Parathyroid adenoma (tissue), 2 donors: ENCODE measurements at regions not wholly inside any gene's neighbourhood (a gene's known extent, or its start where the extent isn't known, plus 50 kb on each side); places are given as distances from the start of the nearest gene placed in this dataset.

Experiments used
- H2AFZ ChIP-seq: fragments of 300-600 bp; sonication (generic); one replicate; pipeline ENCODE4 v1.7.0; 2017; ENCODE audit warnings: antibody characterized with exemption, mild to moderate bottlenecking
- H3K27ac ChIP-seq: fragments of 300-600 bp; sonication (generic); one replicate; pipeline ENCODE4 v1.7.0; 2017
- H3K27me3 ChIP-seq: fragments of 300-600 bp; sonication (generic); one replicate; pipeline ENCODE4 v1.7.0; 2017; ENCODE audit warnings: low read length; ENCODE audit not compliant: control insufficient read depth, insufficient read depth
- H3K36me3 ChIP-seq: fragments of 300-600 bp; sonication (generic); one replicate; pipeline ENCODE4 v1.7.0; 2017; ENCODE audit warnings: low read length; ENCODE audit not compliant: control insufficient read depth, insufficient read depth
- H3K4me1 ChIP-seq: fragments of 300-600 bp; sonication (generic); one replicate; pipeline ENCODE4 v1.7.0; 2017; ENCODE audit warnings: control low read depth
- H3K4me2 ChIP-seq: fragments of 300-600 bp; sonication (generic); one replicate; pipeline ENCODE4 v1.7.0; 2017; ENCODE audit warnings: low read length
- H3K4me3 ChIP-seq: fragments of 300-600 bp; sonication (generic); one replicate; pipeline ENCODE4 v1.7.0; 2017; ENCODE audit warnings: low read depth, low read length
- H3K79me2 ChIP-seq: fragments of 300-600 bp; sonication (generic); one replicate; pipeline ENCODE4 v1.7.0; 2017; ENCODE audit warnings: control low read depth
- H3K9ac ChIP-seq: fragments of 300-600 bp; sonication (generic); one replicate; pipeline ENCODE4 v1.7.0; 2017; ENCODE audit warnings: mild to moderate bottlenecking
- H3K9me3 ChIP-seq: fragments of 300-600 bp; sonication (generic); one replicate; pipeline ENCODE4 v1.7.0; 2017; ENCODE audit warnings: low read length; ENCODE audit not compliant: control insufficient read depth
- TF ChIP-seq, protein P1 (sequence below): fragments of 300-600 bp; sonication (generic); IDR thresholded peaks from one replicate; pipeline ENCODE4 v1.7.0; 2017; ENCODE audit warnings: antibody characterized with exemption, mild to moderate bottlenecking
- donor health status: primary hyperparathyroidism.

DNA sequence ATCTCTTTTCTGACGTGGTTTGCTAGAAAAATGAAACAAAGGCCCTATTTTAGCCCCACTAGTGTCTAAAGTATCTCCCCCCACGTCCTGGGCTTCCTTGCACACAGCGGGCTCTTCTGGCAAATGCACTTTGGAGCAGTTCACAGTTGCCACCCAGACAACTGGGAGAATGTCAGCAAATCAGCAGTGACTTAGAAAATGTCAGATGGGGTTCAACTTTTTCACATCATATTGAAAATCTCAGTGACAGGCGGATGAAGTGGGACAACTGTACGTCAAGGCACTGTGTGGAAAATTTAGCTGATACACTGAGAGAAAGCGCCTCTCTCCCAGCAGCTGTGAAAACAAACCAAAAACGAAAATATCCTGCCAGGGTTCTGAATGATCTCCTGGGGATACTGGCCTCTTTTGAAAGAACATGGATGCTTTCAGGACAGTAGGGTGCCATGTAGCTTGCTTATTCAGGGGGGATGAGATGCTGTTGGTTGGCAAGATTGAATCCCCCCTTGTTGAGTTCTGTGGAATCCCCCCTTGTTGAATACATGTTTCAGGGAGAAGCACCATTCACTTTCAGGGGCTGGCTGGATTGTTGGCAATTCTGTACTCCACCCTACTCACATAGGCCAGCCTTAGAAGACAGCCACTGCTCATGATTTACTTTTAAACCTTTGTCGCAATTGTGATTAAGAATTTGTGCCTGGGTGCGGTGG is 372.8 kb upstream of the CELF2 start:
- TF ChIP-seq, protein P1, sequence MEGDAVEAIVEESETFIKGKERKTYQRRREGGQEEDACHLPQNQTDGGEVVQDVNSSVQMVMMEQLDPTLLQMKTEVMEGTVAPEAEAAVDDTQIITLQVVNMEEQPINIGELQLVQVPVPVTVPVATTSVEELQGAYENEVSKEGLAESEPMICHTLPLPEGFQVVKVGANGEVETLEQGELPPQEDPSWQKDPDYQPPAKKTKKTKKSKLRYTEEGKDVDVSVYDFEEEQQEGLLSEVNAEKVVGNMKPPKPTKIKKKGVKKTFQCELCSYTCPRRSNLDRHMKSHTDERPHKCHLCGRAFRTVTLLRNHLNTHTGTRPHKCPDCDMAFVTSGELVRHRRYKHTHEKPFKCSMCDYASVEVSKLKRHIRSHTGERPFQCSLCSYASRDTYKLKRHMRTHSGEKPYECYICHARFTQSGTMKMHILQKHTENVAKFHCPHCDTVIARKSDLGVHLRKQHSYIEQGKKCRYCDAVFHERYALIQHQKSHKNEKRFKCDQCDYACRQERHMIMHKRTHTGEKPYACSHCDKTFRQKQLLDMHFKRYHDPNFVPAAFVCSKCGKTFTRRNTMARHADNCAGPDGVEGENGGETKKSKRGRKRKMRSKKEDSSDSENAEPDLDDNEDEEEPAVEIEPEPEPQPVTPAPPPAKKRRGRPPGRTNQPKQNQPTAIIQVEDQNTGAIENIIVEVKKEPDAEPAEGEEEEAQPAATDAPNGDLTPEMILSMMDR, result no peak
- no peaks in the 10 kb centered on the region for H3K79me2 ChIP-seq
- no peak overlapping the region for H2AFZ ChIP-seq
- no peaks in the 10 kb centered on the region for H3K36me3 ChIP-seq
- H3K27me3 ChIP-seq, result no peaks in the 10 kb centered on the region
- no peak overlapping the region for H3K4me3 ChIP-seq
- no peak overlapping the region for H3K27ac ChIP-seq
- H3K9ac ChIP-seq, result no peak overlapping the region
- H3K4me1 ChIP-seq, result no peaks in the 10 kb centered on the region
- H3K4me2 ChIP-seq, result no peak overlapping the region
- no peaks in the 10 kb centered on the region for H3K9me3 ChIP-seq

DNA sequence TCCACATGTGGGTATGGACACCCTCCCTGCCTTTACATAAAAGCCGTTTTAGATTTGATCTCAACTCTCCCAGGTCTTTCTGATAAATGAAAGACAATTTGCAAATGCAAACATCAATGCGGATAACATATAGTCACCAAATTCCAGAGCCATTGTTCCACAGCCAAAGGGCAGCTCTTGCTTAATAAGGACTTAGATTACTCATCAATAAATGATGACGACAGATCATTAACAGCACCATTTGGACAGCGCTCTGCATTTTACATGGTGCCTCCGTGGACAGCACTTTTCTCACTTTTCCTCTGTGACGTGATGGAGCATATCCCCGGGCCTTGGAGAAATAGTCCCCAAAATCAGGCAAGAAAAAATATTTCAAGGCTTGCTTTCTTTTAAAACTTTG is 370.3 kb upstream of the CELF2 start:
- Histone ChIP-seq H3K36me3 (no peaks in the 10 kb centered on the region), H3K4me1 (no peaks in the 10 kb centered on the region), H2AFZ (no peak overlapping the region), H3K9ac (no peak overlapping the region), H3K27me3 (no peaks in the 10 kb centered on the region), H3K4me3 (no peak overlapping the region), H3K4me2 (no peak overlapping the region), H3K27ac (no peak overlapping the region), H3K9me3 (no peaks in the 10 kb centered on the region), H3K79me2 (no peaks in the 10 kb centered on the region)
- TF ChIP-seq, protein P1, result no peak

DNA sequence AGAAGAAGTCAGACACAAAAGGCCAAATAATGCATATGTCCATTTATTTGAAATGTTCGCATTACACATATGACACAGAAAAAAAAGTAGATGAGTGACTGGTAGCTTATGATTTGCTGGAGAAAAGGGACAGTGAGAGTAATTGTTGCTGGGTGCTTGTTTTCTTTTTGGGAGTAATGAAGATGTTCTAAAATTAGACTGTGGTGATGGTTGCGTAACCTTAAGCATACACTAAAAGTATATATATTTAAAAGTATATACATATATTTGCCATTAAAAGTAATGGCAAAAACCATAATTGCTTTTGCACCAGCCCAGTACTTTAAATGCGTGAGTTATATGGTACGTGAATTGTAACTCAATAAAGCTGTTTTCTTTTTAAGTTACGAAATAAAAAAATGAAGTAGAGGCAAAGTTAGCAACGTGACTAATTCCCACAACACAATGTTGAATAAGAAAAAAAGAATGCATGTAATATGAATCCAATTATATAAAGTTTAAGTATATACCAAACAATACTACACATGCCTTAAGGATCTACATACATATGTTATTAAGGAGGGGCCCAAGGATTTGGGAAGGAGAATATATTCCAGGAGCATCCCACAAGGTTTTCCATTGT is 360.4 kb upstream of the CELF2 start:
- Histone ChIP-seq H2AFZ (no peak overlapping the region), H3K9ac (no peak overlapping the region), H3K9me3 (no peaks in the 10 kb centered on the region), H3K4me2 (no peak overlapping the region), H3K79me2 (no peaks in the 10 kb centered on the region), H3K4me1 (no peaks in the 10 kb centered on the region), H3K36me3 (no peaks in the 10 kb centered on the region), H3K4me3 (no peak overlapping the region), H3K27ac (no peak overlapping the region), H3K27me3 (no peaks in the 10 kb centered on the region)
- TF ChIP-seq, protein P1, result no peak

DNA sequence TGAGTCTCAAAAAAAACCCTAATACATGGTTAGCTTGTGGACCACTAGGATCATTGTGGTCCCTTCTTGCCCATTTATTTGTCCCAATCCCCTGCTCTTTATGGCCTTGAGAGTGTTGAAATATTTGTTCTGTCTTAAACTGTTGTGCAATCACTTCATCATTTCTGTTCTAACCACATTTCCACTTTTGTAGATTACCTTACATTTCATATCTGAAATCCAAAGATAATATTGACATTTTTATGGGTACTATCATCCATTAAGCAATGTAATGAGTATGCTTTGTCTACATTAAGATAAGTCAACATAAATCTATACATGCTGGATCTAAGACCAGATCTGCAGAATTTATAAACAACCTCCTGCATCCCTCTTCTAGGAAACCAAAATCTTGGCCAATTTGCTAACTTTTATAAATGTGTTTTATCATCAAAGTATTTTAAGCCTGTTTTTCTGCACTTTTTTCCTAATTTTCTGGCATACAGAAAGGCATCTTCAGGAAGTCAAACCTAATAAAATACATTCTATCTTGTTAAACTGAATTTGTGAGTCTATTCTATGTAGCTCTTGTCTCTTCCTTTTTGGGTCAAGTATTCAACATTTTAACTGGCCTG is 359.4 kb upstream of the CELF2 start:
- Histone ChIP-seq H3K4me3 (no peak overlapping the region), H3K79me2 (no peaks in the 10 kb centered on the region), H2AFZ (no peak overlapping the region), H3K27ac (no peak overlapping the region), H3K9ac (no peak overlapping the region), H3K4me2 (no peak overlapping the region), H3K27me3 (no peaks in the 10 kb centered on the region), H3K4me1 (no peaks in the 10 kb centered on the region), H3K9me3 (no peaks in the 10 kb centered on the region), H3K36me3 (no peaks in the 10 kb centered on the region)
- TF ChIP-seq, protein P1, result no peak
